ENCODE measurements at regions not wholly inside any gene's neighbourhood (a gene's known extent, or its start where the extent isn't known, plus 50 kb on each side); places are given as distances from the start of the nearest gene placed in this dataset.

GRCh38 chr1:79264975-79265818 lies 258.7 kb upstream of the ADGRL4 start:
- Histone ChIP-seq H3K9me3 (ENCODE audit: low read length) (no peaks in the 10 kb centered on the region), H3K4me3 (ENCODE audit: low read length) (no peak overlapping the region), H3K36me3 (ENCODE audit: insufficient read depth, low read length) (no peaks in the 10 kb centered on the region), H3K27me3 (ENCODE audit: insufficient read depth, low read depth, low read length) (no peaks in the 10 kb centered on the region), H3K9me2 (ENCODE audit: insufficient read depth, low read length) (no peaks in the 10 kb centered on the region), H3F3A (ENCODE audit: insufficient read depth, low read length, poor library complexity, severe bottlenecking) (no peaks in the 10 kb centered on the region), H3K27ac (ENCODE audit: low read length) (peak overlapping the region; percentile 55), H2AFZ (ENCODE audit: low read depth, low read length) (no peak overlapping the region), H3K4me2 (ENCODE audit: low read length) (no peak overlapping the region), H3K9ac (ENCODE audit: low read length) (no peak overlapping the region), H3K79me2 (replicated peaks; ENCODE audit: insufficient read depth, low read length) (no peaks in the 10 kb centered on the region), H4K20me1 (ENCODE audit: insufficient read depth) (no peaks in the 10 kb centered on the region)
- TF ChIP-seq EP300 (conservative IDR thresholded peaks at IDR 0.05; ENCODE audit: poor library complexity, severe bottlenecking) (peak; percentile 85), CTCF (IDR thresholded peaks at IDR 0.05; ENCODE audit: poor library complexity, severe bottlenecking) (no peak), POLR2AphosphoS5 (IDR thresholded peaks at IDR 0.05) (peak; percentile 50), TAF1 (IDR thresholded peaks at IDR 0.05; ENCODE audit: low read depth) (no peak), EZH2 (IDR thresholded peaks at IDR 0.05; ENCODE audit: borderline replicate concordance, insufficient read depth, low read length, poor library complexity, severe bottlenecking) (no peak), SMC3 (conservative IDR thresholded peaks at IDR 0.05; ENCODE audit: poor library complexity) (no peak), MXI1 (conservative IDR thresholded peaks at IDR 0.05; ENCODE audit: poor library complexity, severe bottlenecking) (no peak), REST (IDR thresholded peaks at IDR 0.05; ENCODE audit: borderline replicate concordance) (no peak), RAD21 (conservative IDR thresholded peaks at IDR 0.05) (peak; percentile 17)

GRCh38 chr1:79264285-79264684 lies 257.8 kb upstream of the ADGRL4 start:
- no peak overlapping the region for H3K9ac ChIP-seq (ENCODE audit: low read length)

More at GRCh38 chr1:79264285-79264684, 257.8 kb upstream of the ADGRL4 start:
- Histone ChIP-seq H3K27me3 (ENCODE audit: insufficient read depth, low read depth, low read length) (no peaks in the 10 kb centered on the region), H3K9me3 (ENCODE audit: low read length) (no peaks in the 10 kb centered on the region), H3K27ac (ENCODE audit: low read length) (no peak overlapping the region), H3K79me2 (replicated peaks; ENCODE audit: insufficient read depth, low read length) (no peaks in the 10 kb centered on the region), H3K4me2 (ENCODE audit: low read length) (no peak overlapping the region), H3K4me3 (ENCODE audit: low read length) (no peak overlapping the region), H3F3A (ENCODE audit: insufficient read depth, low read length, poor library complexity, severe bottlenecking) (no peaks in the 10 kb centered on the region), H3K36me3 (ENCODE audit: insufficient read depth, low read length) (no peaks in the 10 kb centered on the region), H3K9me2 (ENCODE audit: insufficient read depth, low read length) (no peaks in the 10 kb centered on the region), H2AFZ (ENCODE audit: low read depth, low read length) (no peak overlapping the region), H4K20me1 (ENCODE audit: insufficient read depth) (no peaks in the 10 kb centered on the region)
- TF ChIP-seq EP300 (conservative IDR thresholded peaks at IDR 0.05; ENCODE audit: poor library complexity, severe bottlenecking) (no peak), REST (IDR thresholded peaks at IDR 0.05; ENCODE audit: borderline replicate concordance) (no peak), EZH2 (IDR thresholded peaks at IDR 0.05; ENCODE audit: borderline replicate concordance, insufficient read depth, low read length, poor library complexity, severe bottlenecking) (no peak), CTCF (IDR thresholded peaks at IDR 0.05; ENCODE audit: poor library complexity, severe bottlenecking) (no peak), MXI1 (conservative IDR thresholded peaks at IDR 0.05; ENCODE audit: poor library complexity, severe bottlenecking) (no peak), POLR2AphosphoS5 (IDR thresholded peaks at IDR 0.05) (no peak), TAF1 (IDR thresholded peaks at IDR 0.05; ENCODE audit: low read depth) (no peak), SMC3 (conservative IDR thresholded peaks at IDR 0.05; ENCODE audit: poor library complexity) (no peak), RAD21 (conservative IDR thresholded peaks at IDR 0.05) (no peak)

All from neural cell (in vitro differentiated cells).